ENCODE measurements at regions not wholly inside any gene's neighbourhood (a gene's known extent, or its start where the extent isn't known, plus 50 kb on each side); places are given as distances from the start of the nearest gene placed in this dataset.

- DNase-seq (ENCODE audit: low read depth, low spot score) (no peak), FAIRE-seq (no peak)
- Histone ChIP-seq H3K9me1 (ENCODE audit: control insufficient read depth, extremely low read depth, insufficient read depth, low read length) (no peaks in the 10 kb centered on the region), H3K9me3 (ENCODE audit: control insufficient read depth, low read depth, low read length) (no peaks in the 10 kb centered on the region), H3K4me2 (ENCODE audit: control insufficient read depth, extremely low read depth, insufficient read depth, low read depth, low read length) (no peak overlapping the region), H3K79me2 (ENCODE audit: control insufficient read depth, insufficient read depth, low read length) (no peaks in the 10 kb centered on the region), H3K9ac (ENCODE audit: control insufficient read depth, extremely low read depth, insufficient read depth, low read length) (no peak overlapping the region), H3K27ac (ENCODE audit: control insufficient read depth, insufficient read depth, low read length) (no peak overlapping the region), H3K36me3 (ENCODE audit: control insufficient read depth in 2 of 2, extremely low read depth in 1 of 2, insufficient read depth in 2 of 2, low read length in 2 of 2) (no peaks in the 10 kb centered on the region), H4K20me1 (ENCODE audit: control insufficient read depth, extremely low read depth, insufficient read depth, low read length) (no peaks in the 10 kb centered on the region), H3K4me1 (ENCODE audit: control insufficient read depth, extremely low read depth, insufficient read depth, low read length) (peaks cover 2% of the 10 kb centered on the region), H2AFZ (ENCODE audit: control insufficient read depth, low read length) (no peak overlapping the region), H3K4me3 (ENCODE audit: control insufficient read depth in 2 of 3, extremely low read depth in 1 of 3, insufficient read depth in 2 of 3, low read depth in 1 of 3, low read length in 3 of 3) (no peak overlapping the region), H3K27me3 (ENCODE audit: control insufficient read depth, extremely low read depth, insufficient read depth, low read length) (no peaks in the 10 kb centered on the region)
- dilution Hi-C loops (cut with MboI; ENCODE audit: extremely low pct_ligation_motif_present, low sequenced_read_pairs): no loop called here
- no peak for TF ChIP-seq CTCF (optimal IDR thresholded peaks at IDR 0.05 in 1 of 3, IDR thresholded peaks at IDR 0.05 in 1 of 3, conservative IDR thresholded peaks at IDR 0.05 in 1 of 3; ENCODE audit: extremely low read depth in 1 of 3, insufficient read depth in 2 of 3, low read length in 3 of 3)
- TF ChIP-seq EZH2 (IDR thresholded peaks at IDR 0.05; ENCODE audit: low read length): no peak
Measured at GRCh38 chr10:123502983-123503382, 163.2 kb upstream of the GPR26 start.

DNA sequence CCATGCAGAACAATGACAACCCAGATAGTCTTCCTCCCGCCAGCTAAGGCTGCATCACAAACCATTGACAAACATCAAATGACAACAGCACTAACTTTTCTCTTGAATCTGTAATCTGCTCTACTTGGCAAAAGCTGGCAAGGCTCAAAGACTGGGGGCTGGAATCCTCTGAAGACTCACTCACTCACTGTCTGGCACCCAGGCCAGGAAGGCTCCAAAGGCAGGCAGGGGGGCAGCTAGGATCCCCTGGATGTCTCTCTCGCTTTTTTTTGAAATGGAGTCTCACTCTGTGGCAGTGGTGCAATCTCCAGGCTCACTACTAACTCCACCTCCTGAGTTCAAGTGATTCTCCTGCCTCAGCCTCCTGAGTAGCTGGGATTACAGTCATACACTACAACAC lies 159.7 kb upstream of the GPR26 start:
- FAIRE-seq (no peak), DNase-seq (ENCODE audit: low read depth, low spot score) (no peak)
- Histone ChIP-seq H2AFZ (ENCODE audit: control insufficient read depth, low read length) (no peak overlapping the region), H3K36me3 (ENCODE audit: control insufficient read depth in 2 of 2, extremely low read depth in 1 of 2, insufficient read depth in 2 of 2, low read length in 2 of 2) (no peaks in the 10 kb centered on the region), H3K9ac (ENCODE audit: control insufficient read depth, extremely low read depth, insufficient read depth, low read length) (no peak overlapping the region), H3K79me2 (ENCODE audit: control insufficient read depth, insufficient read depth, low read length) (no peaks in the 10 kb centered on the region), H3K27ac (ENCODE audit: control insufficient read depth, insufficient read depth, low read length) (no peak overlapping the region), H3K4me2 (ENCODE audit: control insufficient read depth, extremely low read depth, insufficient read depth, low read depth, low read length) (no peak overlapping the region), H3K4me3 (ENCODE audit: control insufficient read depth in 2 of 3, extremely low read depth in 1 of 3, insufficient read depth in 2 of 3, low read depth in 1 of 3, low read length in 3 of 3) (no peak overlapping the region), H3K27me3 (ENCODE audit: control insufficient read depth, extremely low read depth, insufficient read depth, low read length) (no peaks in the 10 kb centered on the region), H3K4me1 (ENCODE audit: control insufficient read depth, extremely low read depth, insufficient read depth, low read length) (peaks cover 2% of the 10 kb centered on the region), H4K20me1 (ENCODE audit: control insufficient read depth, extremely low read depth, insufficient read depth, low read length) (no peaks in the 10 kb centered on the region), H3K9me1 (ENCODE audit: control insufficient read depth, extremely low read depth, insufficient read depth, low read length) (no peaks in the 10 kb centered on the region), H3K9me3 (ENCODE audit: control insufficient read depth, low read depth, low read length) (no peaks in the 10 kb centered on the region)
- TF ChIP-seq EZH2 (IDR thresholded peaks at IDR 0.05; ENCODE audit: low read length) (no peak), CTCF (optimal IDR thresholded peaks at IDR 0.05 in 1 of 3, IDR thresholded peaks at IDR 0.05 in 1 of 3, conservative IDR thresholded peaks at IDR 0.05 in 1 of 3; ENCODE audit: extremely low read depth in 1 of 3, insufficient read depth in 2 of 3, low read length in 3 of 3) (no peak)
- dilution Hi-C loops (cut with MboI; ENCODE audit: extremely low pct_ligation_motif_present, low sequenced_read_pairs): no loop called here
